ENCODE measurements at regions not wholly inside any gene's neighbourhood (a gene's known extent, or its start where the extent isn't known, plus 50 kb on each side); places are given as distances from the start of the nearest gene placed in this dataset.

DNA sequence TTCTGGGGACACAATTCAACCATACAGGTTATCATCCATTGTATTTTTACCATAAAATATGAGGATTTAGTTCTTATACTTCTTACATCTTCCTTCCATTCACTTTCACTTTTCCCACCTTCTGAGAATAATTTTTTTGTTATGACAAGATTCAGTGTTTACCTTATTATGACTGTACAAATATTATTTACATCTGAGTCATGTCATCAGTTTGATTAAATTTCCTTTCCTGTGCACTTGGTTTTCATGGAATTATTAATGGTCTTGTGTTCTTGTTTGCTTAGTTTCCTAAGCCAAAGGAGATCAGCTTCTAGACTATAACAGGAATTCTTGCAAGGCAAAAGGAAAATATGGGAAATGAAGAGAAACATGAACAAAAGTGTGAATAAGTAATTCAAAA lies 366.5 kb downstream of the TMEM38B start:
- Histone ChIP-seq H3K9me3 (ENCODE audit: insufficient read depth, low read length, severe bottlenecking) (no peaks in the 10 kb centered on the region), H3K36me3 (ENCODE audit: insufficient read depth, low read length) (no peaks in the 10 kb centered on the region), H3K4me2 (ENCODE audit: insufficient read depth, low read length) (no peak overlapping the region), H3K4me1 (ENCODE audit: insufficient read depth, low read length) (no peaks in the 10 kb centered on the region), H3K27me3 (ENCODE audit: insufficient read depth, low read length, poor library complexity) (no peaks in the 10 kb centered on the region), H4K20me1 (ENCODE audit: insufficient read depth, low read length) (no peaks in the 10 kb centered on the region), H3K4me3 (ENCODE audit: low read depth in 1 of 2, low read length in 2 of 2) (no peak overlapping the region), H3K9ac (ENCODE audit: low read depth, low read length) (no peak overlapping the region), H2AFZ (ENCODE audit: low read depth, low read length) (no peak overlapping the region), H3K27ac (ENCODE audit: low read length) (no peak overlapping the region), H3K79me2 (ENCODE audit: insufficient read depth, low read length) (no peaks in the 10 kb centered on the region)
- ATAC-seq (ENCODE audit: insufficient read depth, low read depth) (no peak), DNase-seq (no peak)
- TF ChIP-seq CTCF (IDR thresholded peaks at IDR 0.05; ENCODE audit: borderline replicate concordance, extremely low read depth, low read length, poor library complexity, severe bottlenecking) (no peak), EZH2 (IDR thresholded peaks at IDR 0.05; ENCODE audit: borderline replicate concordance, low read depth, low read length, severe bottlenecking) (no peak)

DNA sequence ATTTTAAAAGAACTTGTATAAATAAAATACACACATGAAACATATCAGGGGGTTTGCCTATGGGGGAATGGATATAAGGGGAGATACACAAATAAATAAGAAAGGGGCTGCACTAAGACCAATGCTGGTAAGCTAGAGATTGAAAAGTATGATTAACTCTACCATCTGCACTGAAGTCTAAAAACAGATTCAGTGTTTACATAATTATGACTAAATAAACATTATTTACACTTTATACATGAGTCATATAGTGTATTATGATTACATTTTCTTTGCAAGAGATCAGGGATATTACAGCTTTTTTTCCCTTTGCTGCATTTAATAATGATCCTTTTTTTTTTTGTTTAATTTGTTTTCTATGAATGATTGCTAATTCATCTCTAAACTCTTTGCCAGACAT lies 367.9 kb downstream of the TMEM38B start:
- TF ChIP-seq CTCF (IDR thresholded peaks at IDR 0.05; ENCODE audit: borderline replicate concordance, extremely low read depth, low read length, poor library complexity, severe bottlenecking) (no peak), EZH2 (IDR thresholded peaks at IDR 0.05; ENCODE audit: borderline replicate concordance, low read depth, low read length, severe bottlenecking) (no peak)
- H3K79me2 ChIP-seq (ENCODE audit: insufficient read depth, low read length): no peaks in the 10 kb centered on the region
- DNase-seq (no peak), ATAC-seq (ENCODE audit: insufficient read depth, low read depth) (no peak)
- H3K27me3 ChIP-seq (ENCODE audit: insufficient read depth, low read length, poor library complexity): no peaks in the 10 kb centered on the region
- no peak overlapping the region for H2AFZ ChIP-seq (ENCODE audit: low read depth, low read length)
- no peak overlapping the region for H3K4me3 ChIP-seq (ENCODE audit: low read depth in 1 of 2, low read length in 2 of 2)
- no peak overlapping the region for H3K9ac ChIP-seq (ENCODE audit: low read depth, low read length)
- no peaks in the 10 kb centered on the region for H3K9me3 ChIP-seq (ENCODE audit: insufficient read depth, low read length, severe bottlenecking)
- H3K36me3 ChIP-seq (ENCODE audit: insufficient read depth, low read length): no peaks in the 10 kb centered on the region
- no peaks in the 10 kb centered on the region for H3K4me1 ChIP-seq (ENCODE audit: insufficient read depth, low read length)
- no peaks in the 10 kb centered on the region for H4K20me1 ChIP-seq (ENCODE audit: insufficient read depth, low read length)
- no peak overlapping the region for H3K4me2 ChIP-seq (ENCODE audit: insufficient read depth, low read length)
- H3K27ac ChIP-seq (ENCODE audit: low read length): no peak overlapping the region

DNA sequence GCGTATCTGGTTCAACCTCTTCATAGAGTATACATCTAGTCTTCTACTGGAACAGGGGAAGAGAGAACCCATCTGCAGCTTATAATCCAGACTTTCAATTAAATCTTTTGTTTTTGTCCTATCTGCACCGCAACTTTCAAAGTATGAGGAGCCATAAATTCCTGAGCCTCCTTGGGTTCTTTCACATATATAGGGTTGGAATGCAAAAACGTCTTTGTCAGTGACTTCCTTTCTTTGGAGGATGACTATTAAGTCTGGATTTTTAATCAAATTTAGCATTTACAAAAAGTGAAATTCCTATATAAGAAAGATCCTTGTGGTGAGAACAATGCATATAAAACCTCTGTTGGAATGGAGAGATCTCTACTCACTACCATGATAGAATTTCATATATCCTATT lies 370.8 kb downstream of the TMEM38B start:
- TF ChIP-seq CTCF (IDR thresholded peaks at IDR 0.05; ENCODE audit: borderline replicate concordance, extremely low read depth, low read length, poor library complexity, severe bottlenecking) (no peak), EZH2 (IDR thresholded peaks at IDR 0.05; ENCODE audit: borderline replicate concordance, low read depth, low read length, severe bottlenecking) (no peak)
- Histone ChIP-seq H4K20me1 (ENCODE audit: insufficient read depth, low read length) (no peaks in the 10 kb centered on the region), H3K4me2 (ENCODE audit: insufficient read depth, low read length) (no peak overlapping the region), H3K9ac (ENCODE audit: low read depth, low read length) (no peak overlapping the region), H3K4me1 (ENCODE audit: insufficient read depth, low read length) (no peaks in the 10 kb centered on the region), H2AFZ (ENCODE audit: low read depth, low read length) (no peak overlapping the region), H3K27ac (ENCODE audit: low read length) (no peak overlapping the region), H3K9me3 (ENCODE audit: insufficient read depth, low read length, severe bottlenecking) (no peaks in the 10 kb centered on the region), H3K4me3 (ENCODE audit: low read depth in 1 of 2, low read length in 2 of 2) (no peak overlapping the region), H3K27me3 (ENCODE audit: insufficient read depth, low read length, poor library complexity) (no peaks in the 10 kb centered on the region), H3K79me2 (ENCODE audit: insufficient read depth, low read length) (no peaks in the 10 kb centered on the region), H3K36me3 (ENCODE audit: insufficient read depth, low read length) (no peaks in the 10 kb centered on the region)
- DNase-seq (no peak), ATAC-seq (ENCODE audit: insufficient read depth, low read depth) (no peak)

Measured in DND-41 (cell line).